HepG2 (cell line): ENCODE measurements at regions not wholly inside any gene's neighbourhood (a gene's known extent, or its start where the extent isn't known, plus 50 kb on each side); places are given as distances from the start of the nearest gene placed in this dataset.

Source experiments
- AKAP8 ChIP-seq: sonication (generic); formaldehyde crosslinking; IDR thresholded peaks from 2 replicates; pipeline ENCODE4 v1.5.1; 2020; ENCODE audit warnings: mild to moderate bottlenecking, missing genetic modification reagents
- ATF7-NPFF ChIP-seq: sonication (generic); formaldehyde crosslinking; IDR thresholded peaks from 2 replicates; pipeline ENCODE4 v1.8.1; 2023; ENCODE audit warnings: mild to moderate bottlenecking, low read depth, missing genetic modification reagents, moderate library complexity
- CREM ChIP-seq, 2 experiments: sonication (generic) in 1 of 2; formaldehyde crosslinking in 1 of 2; IDR thresholded peaks; 2 replicates each; pipeline versions ENCODE4 v1.4.0 to v1.6.1; 2016 to 2020; ENCODE audit warnings: antibody characterized with exemption in 1 of 2, mild to moderate bottlenecking in 1 of 2, missing genetic modification reagents in 1 of 2
- DPF2 ChIP-seq: sonication (generic); formaldehyde crosslinking; IDR thresholded peaks from 2 replicates; pipeline ENCODE4 v1.4.0; 2020; ENCODE audit warnings: mild to moderate bottlenecking, low read depth, missing genetic modification reagents, borderline replicate concordance
- E2F1 ChIP-seq: sonication (generic); formaldehyde crosslinking; IDR thresholded peaks from 2 replicates; pipeline ENCODE4 v1.5.0; 2020; ENCODE audit warnings: missing genetic modification reagents
- GATAD1 ChIP-seq: IDR thresholded peaks from 2 replicates; pipeline ENCODE4 v1.6.1; 2016; ENCODE audit warnings: missing genetic modification reagents, missing compliant biosample characterization
- IKZF4 ChIP-seq: sonication (generic); formaldehyde crosslinking; IDR thresholded peaks from 2 replicates; pipeline ENCODE4 v1.5.1; 2020; ENCODE audit warnings: borderline replicate concordance, mild to moderate bottlenecking, low read depth, missing genetic modification reagents; ENCODE audit errors: not compliant biosample characterization
- NRL ChIP-seq: sonication (generic); formaldehyde crosslinking; IDR thresholded peaks from 2 replicates; pipeline ENCODE4 v1.5.0; 2020; ENCODE audit warnings: missing genetic modification reagents, mild to moderate bottlenecking, moderate library complexity, borderline replicate concordance
- POGZ ChIP-seq: sonication (generic); formaldehyde crosslinking; IDR thresholded peaks from 2 replicates; pipeline ENCODE4 v1.4.0; 2020; ENCODE audit warnings: mild to moderate bottlenecking, missing genetic modification reagents
- PTBP1 ChIP-seq: fragments of 200-400 bp; formaldehyde crosslinking; IDR thresholded peaks from 2 replicates; pipeline ENCODE4 v1.6.1; 2018; ENCODE audit warnings: low read length, low read depth; ENCODE audit not compliant: poor library complexity, severe bottlenecking
- SATB2 ChIP-seq: sonication (generic); formaldehyde crosslinking; IDR thresholded peaks from 2 replicates; pipeline ENCODE4 v1.5.0; 2020; ENCODE audit warnings: missing genetic modification reagents
- SRSF4 ChIP-seq: fragments of 200-400 bp; formaldehyde crosslinking; IDR thresholded peaks from one replicate; pipeline ENCODE4 v1.6.1; 2018; ENCODE audit warnings: mild to moderate bottlenecking, low read depth, low read length, moderate library complexity; ENCODE audit not compliant: poor library complexity, severe bottlenecking
- TEAD2 ChIP-seq: sonication (generic); formaldehyde crosslinking; IDR thresholded peaks from 2 replicates; pipeline ENCODE4 v1.9.0; 2021; ENCODE audit warnings: missing genetic modification reagents
- ZBTB26 ChIP-seq: IDR thresholded peaks from 2 replicates; pipeline ENCODE4 v1.6.1; 2016; ENCODE audit warnings: missing compliant biosample characterization, missing genetic modification reagents, borderline replicate concordance
- ZHX1 ChIP-seq: sonication (generic); formaldehyde crosslinking; IDR thresholded peaks from 2 replicates; pipeline ENCODE4 v1.8.1; 2022; ENCODE audit warnings: low read depth, mild to moderate bottlenecking, missing genetic modification reagents
- ZKSCAN8 ChIP-seq: IDR thresholded peaks from 2 replicates; pipeline ENCODE4 v1.6.1; 2016; ENCODE audit warnings: borderline replicate concordance, missing genetic modification reagents, missing compliant biosample characterization
- ZNF281 ChIP-seq: sonication (generic); formaldehyde crosslinking; IDR thresholded peaks from 2 replicates; pipeline ENCODE4 v1.4.0; 2020; ENCODE audit warnings: missing genetic modification reagents, borderline replicate concordance
- ZNF331 ChIP-seq: sonication (generic); formaldehyde crosslinking; IDR thresholded peaks from 2 replicates; pipeline ENCODE4 v1.4.0; 2020; ENCODE audit warnings: missing genetic modification reagents
- ZNF335 ChIP-seq: sonication (generic); formaldehyde crosslinking; IDR thresholded peaks from 2 replicates; pipeline ENCODE4 v1.4.0; 2020; ENCODE audit warnings: missing genetic modification reagents
- ZNF746 ChIP-seq: sonication (generic); formaldehyde crosslinking; IDR thresholded peaks from 2 replicates; pipeline ENCODE4 v1.8.0; 2022; ENCODE audit warnings: mild to moderate bottlenecking, missing genetic modification reagents
- ZNF75D ChIP-seq: sonication (generic); formaldehyde crosslinking; IDR thresholded peaks from 2 replicates; pipeline ENCODE4 v1.8.1; 2023; ENCODE audit warnings: missing genetic modification reagents, mild to moderate bottlenecking, borderline replicate concordance
- ZNF776 ChIP-seq: sonication (generic); formaldehyde crosslinking; IDR thresholded peaks from 2 replicates; pipeline ENCODE4 v1.4.0; 2020; ENCODE audit warnings: mild to moderate bottlenecking, missing genetic modification reagents
- ZSCAN9 ChIP-seq: IDR thresholded peaks from 2 replicates; pipeline ENCODE4 v1.6.1; 2016; ENCODE audit warnings: borderline replicate concordance

- TF ChIP-seq ZNF281 (CRISPR knock-in tag), result peak; percentile 21; the same call in 1 of the 2 replicates
- TF ChIP-seq ZNF335 (CRISPR knock-in tag), result 0 out of 2 replicates have a peak, but pooled peaks have one; percentile 50
- peak; percentile 76; the same call in 1 of the 2 replicates for TF ChIP-seq ZSCAN9 (CRISPR knock-in tag)
- TF ChIP-seq ZBTB26, result no peak
- no peak for TF ChIP-seq ZHX1 (CRISPR knock-in tag)
- no peak for TF ChIP-seq IKZF4 (CRISPR knock-in tag)
- TF ChIP-seq ZNF75D (CRISPR knock-in tag), result no peak
- no peak for TF ChIP-seq ZNF746 (CRISPR knock-in tag)
- no peak; the same call in 1 of the 2 replicates for TF ChIP-seq GATAD1 (CRISPR knock-in tag)
- TF ChIP-seq NRL, result no peak
- TF ChIP-seq SATB2 (CRISPR knock-in tag), result no peak
- no peak for TF ChIP-seq E2F1 (CRISPR knock-in tag)
- TF ChIP-seq CREM (IDR thresholded peaks at IDR 0.05), result peak; percentile 71
- TF ChIP-seq CREM (CRISPR knock-in tag; IDR thresholded peaks at IDR 0.05), result no peak
- peak; percentile 40; the same call in 1 of the 2 replicates for TF ChIP-seq POGZ
- no peak for TF ChIP-seq TEAD2 (CRISPR knock-in tag)
- peak; percentile 72; the same call in 1 of the 2 replicates for TF ChIP-seq DPF2 (CRISPR knock-in tag)
- TF ChIP-seq SRSF4, result no peak
- no peak for TF ChIP-seq PTBP1
- TF ChIP-seq ATF7-NPFF (CRISPR knock-in tag), result no peak
- no peak for TF ChIP-seq ZNF776 (CRISPR knock-in tag)
- TF ChIP-seq ZKSCAN8 (CRISPR knock-in tag), result no peak; the same call in 1 of the 2 replicates
- no peak for TF ChIP-seq AKAP8 (CRISPR knock-in tag)
- no peak for TF ChIP-seq ZNF331 (CRISPR knock-in tag)
Observed at GRCh38 chr3:81249540-81250029, 511.9 kb downstream of the GBE1 start (continued).
